Endothelial cell of umbilical vein (primary cell): ENCODE measurements at regions not wholly inside any gene's neighbourhood (a gene's known extent, or its start where the extent isn't known, plus 50 kb on each side); places are given as distances from the start of the nearest gene placed in this dataset.

Source experiments
- JUN ChIP-seq: IDR thresholded peaks from 2 replicates; pipeline ENCODE4 v1.6.1; 2011; ENCODE audit warnings: borderline replicate concordance, low read depth; ENCODE audit not compliant: insufficient read length, insufficient read depth
- POLR2A ChIP-seq: IDR thresholded peaks from 2 replicates; pipeline ENCODE4 v1.6.1; 2012; ENCODE audit warnings: low read depth, mild to moderate bottlenecking, control low read depth, low read length
- POLR2AphosphoS5 ChIP-seq: IDR thresholded peaks from 2 replicates; pipeline ENCODE4 v1.6.1; 2012; ENCODE audit warnings: low read depth, mild to moderate bottlenecking, control low read depth, low read length, moderate library complexity; ENCODE audit not compliant: insufficient read depth
- TF ChIP-seq, protein P1 (sequence below), 2 donors: IDR thresholded peaks; 1 replicate in 1 of 2; 2 replicates in 1 of 2; pipeline ENCODE4 v1.5.1; 2011; ENCODE audit warnings: low read length in 2 of 2, mild to moderate bottlenecking in 2 of 2, moderate library complexity in 2 of 2, control low read depth in 1 of 2, inconsistent platforms in 1 of 2, low read depth in 1 of 2; ENCODE audit not compliant: insufficient read depth in 1 of 2; ENCODE audit errors: extremely low read depth in 1 of 2

DNA sequence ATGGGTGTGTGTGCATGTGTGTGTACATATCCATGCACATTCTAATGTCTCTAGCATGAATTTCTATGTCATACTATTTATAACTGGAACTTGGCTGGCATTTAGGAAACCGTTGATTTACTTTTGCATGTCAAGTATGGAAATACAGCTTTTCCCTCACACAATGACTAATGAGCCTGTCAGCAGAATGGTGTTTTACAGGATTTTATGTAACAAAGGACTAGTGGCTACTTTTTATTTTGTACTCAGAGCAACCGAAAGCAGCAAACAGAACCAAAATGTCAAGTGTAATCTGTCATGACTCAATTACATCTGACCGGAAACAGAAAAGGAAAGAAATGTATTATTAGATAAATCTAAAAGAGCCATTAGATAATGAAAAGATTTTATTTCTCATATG, 1911.5 kb upstream of the AGA start:
- TF ChIP-seq, protein P1, sequence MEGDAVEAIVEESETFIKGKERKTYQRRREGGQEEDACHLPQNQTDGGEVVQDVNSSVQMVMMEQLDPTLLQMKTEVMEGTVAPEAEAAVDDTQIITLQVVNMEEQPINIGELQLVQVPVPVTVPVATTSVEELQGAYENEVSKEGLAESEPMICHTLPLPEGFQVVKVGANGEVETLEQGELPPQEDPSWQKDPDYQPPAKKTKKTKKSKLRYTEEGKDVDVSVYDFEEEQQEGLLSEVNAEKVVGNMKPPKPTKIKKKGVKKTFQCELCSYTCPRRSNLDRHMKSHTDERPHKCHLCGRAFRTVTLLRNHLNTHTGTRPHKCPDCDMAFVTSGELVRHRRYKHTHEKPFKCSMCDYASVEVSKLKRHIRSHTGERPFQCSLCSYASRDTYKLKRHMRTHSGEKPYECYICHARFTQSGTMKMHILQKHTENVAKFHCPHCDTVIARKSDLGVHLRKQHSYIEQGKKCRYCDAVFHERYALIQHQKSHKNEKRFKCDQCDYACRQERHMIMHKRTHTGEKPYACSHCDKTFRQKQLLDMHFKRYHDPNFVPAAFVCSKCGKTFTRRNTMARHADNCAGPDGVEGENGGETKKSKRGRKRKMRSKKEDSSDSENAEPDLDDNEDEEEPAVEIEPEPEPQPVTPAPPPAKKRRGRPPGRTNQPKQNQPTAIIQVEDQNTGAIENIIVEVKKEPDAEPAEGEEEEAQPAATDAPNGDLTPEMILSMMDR (IDR thresholded peaks at IDR 0.05; ENCODE audit: extremely low read depth in 1 of 2, insufficient read depth in 1 of 2, low read depth in 1 of 2, low read length in 2 of 2), result no peak
- TF ChIP-seq POLR2A, result no peak
- no peak for TF ChIP-seq POLR2AphosphoS5
- TF ChIP-seq JUN, result no peak
